ENCODE measurements at regions not wholly inside any gene's neighbourhood (a gene's known extent, or its start where the extent isn't known, plus 50 kb on each side); places are given as distances from the start of the nearest gene placed in this dataset.

GRCh38 chr15:100737214-100737613 is 134.8 kb downstream of the ASB7 start:
- no peak for DNase-seq

GRCh38 chr15:100738614-100739013 is 136.2 kb downstream of the ASB7 start:
- DNase-seq, result no peak

GRCh38 chr15:100740138-100740537 is 137.7 kb downstream of the ASB7 start:
- no peak for DNase-seq

- DNase-seq, result no peak
Measured at GRCh38 chr15:100751585-100751984, 128.0 kb upstream of the ALDH1A3 start.

GRCh38 chr15:100753503-100753902 is 126.1 kb upstream of the ALDH1A3 start:
- no peak for DNase-seq

GRCh38 chr15:100757661-100758060 is 122.0 kb upstream of the ALDH1A3 start:
- DNase-seq, result no peak

- no peak for DNase-seq
Measured at GRCh38 chr15:100758555-100758954, 121.1 kb upstream of the ALDH1A3 start.

- peak; percentile 79 for DNase-seq
Measured at GRCh38 chr15:100759106-100759505, 120.5 kb upstream of the ALDH1A3 start.

GRCh38 chr15:100759698-100760356 is 119.8 kb upstream of the ALDH1A3 start:
- DNase-seq, result peak; percentile 94

- DNase-seq, result no peak
Measured at GRCh38 chr15:100760357-100760903, 119.2 kb upstream of the ALDH1A3 start.

- no peak for DNase-seq
Measured at GRCh38 chr15:100761290-100761935, 118.2 kb upstream of the ALDH1A3 start.

GRCh38 chr15:100762289-100762688 is 117.3 kb upstream of the ALDH1A3 start:
- no peak for DNase-seq

- DNase-seq, result peak; percentile 29
Measured at GRCh38 chr15:100762913-100763834, 116.5 kb upstream of the ALDH1A3 start.

GRCh38 chr15:100763835-100764750 is 115.5 kb upstream of the ALDH1A3 start:
- no peak for DNase-seq

- DNase-seq, result peak; percentile 100
Measured at GRCh38 chr15:100764778-100765466, 114.7 kb upstream of the ALDH1A3 start.

GRCh38 chr15:100765467-100766241 is 114.0 kb upstream of the ALDH1A3 start:
- no peak for DNase-seq

- no peak for DNase-seq
Measured at GRCh38 chr15:100766243-100767000, 113.2 kb upstream of the ALDH1A3 start.

GRCh38 chr15:100767001-100767825 is 112.4 kb upstream of the ALDH1A3 start:
- no peak for DNase-seq

GRCh38 chr15:100768501-100768931 is 111.1 kb upstream of the ALDH1A3 start:
- no peak for DNase-seq

Data from NCI-H226 (cell line).